Endodermal cell (in vitro differentiated cells): ENCODE measurements at regions not wholly inside any gene's neighbourhood (a gene's known extent, or its start where the extent isn't known, plus 50 kb on each side); places are given as distances from the start of the nearest gene placed in this dataset.

ENCODE experiments used
- DNase-seq: peaks from one replicate; pipeline ENCODE4 v3.0.0-alpha.2; 2017
- H3K27ac ChIP-seq: 2 replicates; pipeline ENCODE4 v1.5.1; 2013; ENCODE audit warnings: mild to moderate bottlenecking, low read depth, low read length, moderate library complexity
- H3K27me3 ChIP-seq: 2 replicates; pipeline ENCODE4 v1.6.1; 2013; ENCODE audit warnings: mild to moderate bottlenecking, low read length, moderate library complexity; ENCODE audit not compliant: insufficient read depth, control insufficient read depth, poor library complexity, severe bottlenecking
- H3K36me3 ChIP-seq: 2 replicates; pipeline ENCODE4 v1.7.0; 2013; ENCODE audit warnings: mild to moderate bottlenecking, low read length, moderate library complexity; ENCODE audit not compliant: control insufficient read depth, insufficient read depth
- H3K4me1 ChIP-seq: one replicate; pipeline ENCODE4 v1.7.0; 2013; ENCODE audit warnings: low read length; ENCODE audit not compliant: control insufficient read depth, insufficient read depth
- H3K4me3 ChIP-seq: 2 replicates; pipeline ENCODE4 v1.5.1; 2013; ENCODE audit warnings: mild to moderate bottlenecking, low read length, moderate library complexity
- H3K9ac ChIP-seq: 2 replicates; pipeline ENCODE4 v1.6.1; 2013; ENCODE audit warnings: mild to moderate bottlenecking, low read length, moderate library complexity; ENCODE audit not compliant: poor library complexity, severe bottlenecking; ENCODE audit errors: extremely low read depth
- H3K9me3 ChIP-seq: 2 replicates; pipeline ENCODE4 v1.6.1; 2013; ENCODE audit warnings: mild to moderate bottlenecking, low read length, moderate library complexity; ENCODE audit not compliant: control insufficient read depth
- H3K27ac Mint-ChIP-seq: 2 replicates; pipeline ENCODE4 v1.8.0; 2020; ENCODE audit warnings: mixed read lengths
- H3K27me3 Mint-ChIP-seq: 2 replicates; pipeline ENCODE4 v1.8.0; 2021; ENCODE audit warnings: mild to moderate bottlenecking, mixed read lengths; ENCODE audit not compliant: insufficient read depth
- H3K36me3 Mint-ChIP-seq: 2 replicates; pipeline ENCODE4 v1.8.0; 2020; ENCODE audit warnings: low read depth, mixed read lengths
- H3K4me1 Mint-ChIP-seq: 2 replicates; pipeline ENCODE4 v1.8.0; 2020; ENCODE audit warnings: mixed read lengths
- H3K4me3 Mint-ChIP-seq: 2 replicates; pipeline ENCODE4 v1.8.0; 2020; ENCODE audit warnings: mild to moderate bottlenecking, moderate library complexity, mixed read lengths
- H3K9me3 Mint-ChIP-seq: 2 replicates; pipeline ENCODE4 v1.8.0; 2020; ENCODE audit warnings: mild to moderate bottlenecking, mixed read lengths
- WGBS, 2 experiments: methylation state at CpG; one replicate each; pipeline versions ENCODE4 v1.1.5 to v1.1.7; 2013; ENCODE audit warnings: missing lambda C conversion rate in 2 of 2, mixed read lengths in 1 of 2; ENCODE audit not compliant: insufficient coverage in 1 of 2, insufficient read length in 1 of 2; 5-methylcytosine and 5-hydroxymethylcytosine counted together
- TF ChIP-seq, protein P1 (sequence below): fragments of 200-600 bp; sonication (generic); conservative IDR thresholded peaks from 2 replicates; pipeline ENCODE4 v1.5.0; 2021; ENCODE audit warnings: antibody characterized with exemption, mild to moderate bottlenecking

DNA sequence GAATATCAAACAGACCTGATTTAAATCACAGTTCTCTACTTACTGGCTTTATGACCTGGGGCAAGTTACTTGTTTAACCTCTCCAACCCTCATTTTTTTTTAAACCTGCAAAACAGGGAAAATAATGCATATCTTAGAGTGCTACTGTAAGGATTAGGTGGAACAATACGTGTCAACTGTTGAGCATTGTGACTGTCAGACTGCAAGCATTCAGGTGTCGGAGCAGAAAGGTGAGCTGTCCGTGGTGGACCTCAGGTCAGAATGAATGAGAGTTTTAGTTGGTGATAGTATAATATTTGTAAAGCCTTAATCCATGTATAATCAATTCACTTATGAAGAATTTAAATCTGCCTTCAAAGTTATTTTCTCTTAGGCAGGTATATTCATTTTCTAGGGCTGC, 404.2 kb downstream of the ETNK1 start:
- Histone ChIP-seq H3K4me3 (peak overlapping the region; percentile 43), H3K36me3 (peaks cover 16% of the 10 kb centered on the region), H3K9ac (no peak overlapping the region), H3K4me1 (peaks cover 16% of the 10 kb centered on the region), H3K27ac (no peak overlapping the region), H3K9me3 (no peaks in the 10 kb centered on the region), H3K27me3 (no peaks in the 10 kb centered on the region)
- peak; percentile 71 for DNase-seq
- H3K9me3 Mint-ChIP-seq = no peaks in the 10 kb centered on the region
- 30% methylated on average over 3 of the region's 3 CpGs; no CpG with 5 or more reads in 1 of the 2 experiments for WGBS, 2 experiments
- TF ChIP-seq, protein P1, sequence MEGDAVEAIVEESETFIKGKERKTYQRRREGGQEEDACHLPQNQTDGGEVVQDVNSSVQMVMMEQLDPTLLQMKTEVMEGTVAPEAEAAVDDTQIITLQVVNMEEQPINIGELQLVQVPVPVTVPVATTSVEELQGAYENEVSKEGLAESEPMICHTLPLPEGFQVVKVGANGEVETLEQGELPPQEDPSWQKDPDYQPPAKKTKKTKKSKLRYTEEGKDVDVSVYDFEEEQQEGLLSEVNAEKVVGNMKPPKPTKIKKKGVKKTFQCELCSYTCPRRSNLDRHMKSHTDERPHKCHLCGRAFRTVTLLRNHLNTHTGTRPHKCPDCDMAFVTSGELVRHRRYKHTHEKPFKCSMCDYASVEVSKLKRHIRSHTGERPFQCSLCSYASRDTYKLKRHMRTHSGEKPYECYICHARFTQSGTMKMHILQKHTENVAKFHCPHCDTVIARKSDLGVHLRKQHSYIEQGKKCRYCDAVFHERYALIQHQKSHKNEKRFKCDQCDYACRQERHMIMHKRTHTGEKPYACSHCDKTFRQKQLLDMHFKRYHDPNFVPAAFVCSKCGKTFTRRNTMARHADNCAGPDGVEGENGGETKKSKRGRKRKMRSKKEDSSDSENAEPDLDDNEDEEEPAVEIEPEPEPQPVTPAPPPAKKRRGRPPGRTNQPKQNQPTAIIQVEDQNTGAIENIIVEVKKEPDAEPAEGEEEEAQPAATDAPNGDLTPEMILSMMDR = no peak
- peak overlapping the region; percentile 0 for H3K4me3 Mint-ChIP-seq
- H3K4me1 Mint-ChIP-seq = peaks cover 66% of the 10 kb centered on the region
- H3K27me3 Mint-ChIP-seq = no peaks in the 10 kb centered on the region
- peaks cover 23% of the 10 kb centered on the region for H3K36me3 Mint-ChIP-seq
- H3K27ac Mint-ChIP-seq = peak overlapping the region; percentile 23

DNA sequence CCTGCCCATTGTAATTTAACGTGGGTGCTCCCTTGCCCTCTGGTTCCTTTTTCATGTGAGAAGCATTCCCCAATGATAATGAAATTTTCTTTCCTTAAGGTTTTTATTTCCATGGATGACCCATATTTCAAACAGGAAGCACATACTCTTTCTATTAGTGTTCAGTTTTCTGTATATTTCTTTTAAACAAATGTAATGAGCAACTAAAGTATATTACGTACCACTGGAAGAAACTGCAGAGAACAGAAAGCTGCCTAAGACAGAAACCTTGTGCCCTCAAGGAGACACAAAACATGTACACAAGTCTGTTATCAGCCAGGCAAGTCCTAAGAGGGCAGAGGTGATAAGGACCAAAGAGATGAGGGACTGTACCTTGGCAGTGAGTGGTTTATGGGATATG, 414.9 kb downstream of the ETNK1 start:
- peaks cover 19% of the 10 kb centered on the region for H3K4me1 ChIP-seq
- H3K36me3 ChIP-seq = peaks cover 52% of the 10 kb centered on the region
- Mint-ChIP-seq H3K36me3 (peaks cover 28% of the 10 kb centered on the region), H3K9me3 (no peaks in the 10 kb centered on the region), H3K27me3 (no peaks in the 10 kb centered on the region), H3K4me1 (peaks cover 52% of the 10 kb centered on the region), H3K4me3 (no peak overlapping the region), H3K27ac (no peak overlapping the region)
- H3K9ac ChIP-seq = no peak overlapping the region
- H3K27me3 ChIP-seq = no peaks in the 10 kb centered on the region
- no peaks in the 10 kb centered on the region for H3K9me3 ChIP-seq
- TF ChIP-seq, protein P1 = no peak
- DNase-seq = no peak
- 85 to 89% methylated on average over 2 of the region's 2 CpGs for WGBS, 2 experiments
- no peak overlapping the region for H3K27ac ChIP-seq
- no peak overlapping the region for H3K4me3 ChIP-seq

DNA sequence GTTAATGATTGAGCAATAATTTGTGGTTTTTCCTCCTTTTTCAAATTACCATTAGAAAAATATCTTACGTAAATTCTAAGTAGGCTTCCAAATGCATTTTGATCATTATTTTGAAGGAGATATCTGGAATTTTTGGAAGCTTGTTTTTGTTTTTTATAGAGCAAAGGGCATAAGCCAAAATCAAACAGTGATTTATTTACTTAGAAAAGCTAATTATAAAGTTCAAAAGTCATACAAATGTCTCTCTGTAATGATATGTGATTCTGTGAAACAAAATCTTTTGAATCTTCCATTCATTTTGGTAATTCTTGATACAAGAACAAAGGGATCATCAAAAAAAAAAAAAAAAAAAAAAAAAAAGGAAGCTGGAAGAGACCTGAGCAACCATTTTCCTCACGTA, 416.8 kb downstream of the ETNK1 start:
- Mint-ChIP-seq H3K4me1 (peaks cover 37% of the 10 kb centered on the region), H3K9me3 (no peaks in the 10 kb centered on the region), H3K27ac (no peak overlapping the region), H3K27me3 (no peaks in the 10 kb centered on the region), H3K4me3 (no peak overlapping the region), H3K36me3 (peaks cover 36% of the 10 kb centered on the region)
- TF ChIP-seq, protein P1 = no peak
- H3K4me1 ChIP-seq = peaks cover 14% of the 10 kb centered on the region
- DNase-seq = no peak
- H3K9ac ChIP-seq = no peak overlapping the region
- H3K36me3 ChIP-seq = peaks cover 55% of the 10 kb centered on the region
- H3K9me3 ChIP-seq = no peaks in the 10 kb centered on the region
- no peak overlapping the region for H3K27ac ChIP-seq
- no peak overlapping the region for H3K4me3 ChIP-seq
- no peaks in the 10 kb centered on the region for H3K27me3 ChIP-seq
- WGBS, 2 experiments = no CpG with 5 or more reads among the region's 2 CpGs
